DMS153 treated with DMSO at 0.1 percent for 48 hours (cell line): ENCODE measurements at regions not wholly inside any gene's neighbourhood (a gene's known extent, or its start where the extent isn't known, plus 50 kb on each side); places are given as distances from the start of the nearest gene placed in this dataset.
A peak's percentile ranks its signal among the peaks of the same experiment; 100 is the strongest.
"Not testable (repeated sequence)": the region's sequence is repeated elsewhere in the genome, so short reads cannot be mapped to it uniquely, and the experiment has no call there.

Experiments
- DNase-seq: peaks from one replicate; lab custom pipeline; 2025; ENCODE audit not compliant: unreplicated experiment; lab: John Stamatoyannopoulos, UW

GRCh38 chr6:154625721-154626120 lies 107.5 kb upstream of the SCAF8 start:
- DNase-seq = no peak

- no peak for DNase-seq
These were observed 104.1 kb upstream of the SCAF8 start for GRCh38 chr6:154629127-154629526.

- no peak for DNase-seq
These were observed 101.1 kb upstream of the SCAF8 start for GRCh38 chr6:154632119-154632518.

GRCh38 chr6:154637392-154637791 lies 95.8 kb upstream of the SCAF8 start:
- no peak for DNase-seq

- no peak for DNase-seq
These were observed 94.8 kb upstream of the SCAF8 start for GRCh38 chr6:154638369-154638768.

GRCh38 chr6:154639196-154639595 lies 94.0 kb upstream of the SCAF8 start:
- DNase-seq = not testable (repeated sequence)

- DNase-seq = no peak
These were observed 84.9 kb upstream of the SCAF8 start for GRCh38 chr6:154648188-154648887.

- DNase-seq = no peak
These were observed 84.4 kb upstream of the SCAF8 start for GRCh38 chr6:154648888-154649205.

- DNase-seq = no peak
These were observed 83.5 kb upstream of the SCAF8 start for GRCh38 chr6:154649721-154650120.

- no peak for DNase-seq
These were observed 82.9 kb upstream of the SCAF8 start for GRCh38 chr6:154650351-154650750.

- DNase-seq = no peak
These were observed 81.6 kb upstream of the SCAF8 start for GRCh38 chr6:154651656-154652055.

- DNase-seq = no peak
These were observed 79.8 kb upstream of the SCAF8 start for GRCh38 chr6:154653385-154653784.

GRCh38 chr6:154653853-154654252 lies 79.4 kb upstream of the SCAF8 start:
- no peak for DNase-seq

GRCh38 chr6:154656660-154657059 lies 76.6 kb upstream of the SCAF8 start:
- DNase-seq = no peak

- DNase-seq = no peak
These were observed 71.4 kb upstream of the SCAF8 start for GRCh38 chr6:154661768-154662167.

GRCh38 chr6:154664287-154664686 lies 68.9 kb upstream of the SCAF8 start:
- DNase-seq = no peak

- no peak for DNase-seq
These were observed 65.1 kb upstream of the SCAF8 start for GRCh38 chr6:154668156-154668555.

GRCh38 chr6:154672086-154672485 lies 61.1 kb upstream of the SCAF8 start:
- DNase-seq = no peak

- DNase-seq = no peak
These were observed 59.3 kb upstream of the SCAF8 start for GRCh38 chr6:154673919-154674318.

GRCh38 chr6:154675602-154676088 lies 57.6 kb upstream of the SCAF8 start:
- peak; percentile 69 for DNase-seq

GRCh38 chr6:154682633-154683125 lies 50.5 kb upstream of the SCAF8 start:
- no peak for DNase-seq
